ENCODE measurements at regions not wholly inside any gene's neighbourhood (a gene's known extent, or its start where the extent isn't known, plus 50 kb on each side); places are given as distances from the start of the nearest gene placed in this dataset.
"Not testable (repeated sequence)": the region's sequence is repeated elsewhere in the genome, so short reads cannot be mapped to it uniquely, and the experiment has no call there.

DNA sequence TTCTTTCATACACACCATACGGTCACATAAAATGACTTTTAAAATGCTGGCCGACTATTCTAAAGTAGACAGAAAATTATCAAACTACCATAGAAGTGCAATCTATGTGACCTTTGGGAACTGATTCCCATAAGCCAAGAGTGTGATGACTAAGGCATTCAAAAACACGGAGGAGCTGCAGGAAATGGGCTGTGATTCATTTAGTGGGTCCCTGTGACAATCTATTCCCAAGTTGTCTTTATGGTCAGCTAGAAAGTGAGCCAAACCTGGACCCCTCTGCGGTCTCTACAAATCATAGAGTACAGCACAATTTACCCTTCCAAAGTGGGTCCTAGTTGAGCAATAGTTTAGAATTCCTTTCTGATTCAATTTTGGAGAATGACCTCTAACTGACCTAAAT is 251.5 kb upstream of the CBLB start:
- Mint-ChIP-seq H3K4me1 (peaks cover 0 to 3% (median 0%) of the 10 kb centered on the region in 3 donors), H3K27me3 (peaks cover 2% of the 10 kb centered on the region), H3K9me3 (no peaks in the 10 kb centered on the region), H3K36me3 (peaks cover 2% of the 10 kb centered on the region), H3K4me3 (no peak overlapping the region), H3K27ac (no peak overlapping the region)

DNA sequence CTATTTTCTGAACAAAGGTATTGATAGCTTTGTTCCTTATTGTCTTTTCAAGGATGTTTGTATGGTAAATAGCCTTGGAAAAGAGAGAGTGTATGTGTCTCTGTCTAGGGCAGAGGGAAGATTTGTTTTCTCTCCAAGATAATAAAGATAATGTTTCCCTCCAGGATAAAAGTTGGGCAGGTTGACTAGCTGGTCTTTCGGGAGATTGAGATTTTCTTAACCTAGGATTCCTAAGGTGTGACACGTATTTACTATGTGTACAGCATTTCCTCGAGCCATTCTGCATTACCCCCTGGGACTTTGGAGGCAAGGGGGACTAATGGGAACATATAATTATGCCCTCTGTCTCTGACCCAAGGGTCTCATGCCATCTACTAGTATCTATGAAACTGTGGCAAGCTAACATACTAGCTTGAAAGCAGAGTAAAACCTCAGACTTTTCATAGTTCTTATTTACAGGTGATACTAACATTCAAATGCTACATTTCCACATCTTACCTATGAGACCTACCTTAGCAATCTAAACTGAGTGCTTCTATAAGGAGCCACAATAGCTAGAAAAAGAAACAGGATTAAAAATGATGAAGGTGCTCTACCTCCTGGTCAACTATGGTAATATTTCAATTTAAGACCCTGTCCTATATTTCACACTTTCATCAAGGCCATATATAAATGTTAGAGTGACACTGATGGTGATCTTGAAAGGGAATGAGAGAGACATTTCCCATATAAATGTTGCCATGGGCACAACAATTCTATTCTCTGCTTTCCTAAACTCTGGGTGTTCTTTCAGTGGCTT is 252.9 kb upstream of the CBLB start:
- peaks cover 2% of the 10 kb centered on the region for H3K27me3 Mint-ChIP-seq
- peaks cover 0 to 3% (median 0%) of the 10 kb centered on the region in 3 donors for H3K4me1 Mint-ChIP-seq
- peaks cover 2% of the 10 kb centered on the region for H3K36me3 Mint-ChIP-seq
- H3K9me3 Mint-ChIP-seq = no peaks in the 10 kb centered on the region
- no peak overlapping the region for H3K27ac Mint-ChIP-seq
- H3K4me3 Mint-ChIP-seq = no peak overlapping the region

- Mint-ChIP-seq H3K9me3 (no peaks in the 10 kb centered on the region), H3K36me3 (no peaks in the 10 kb centered on the region), H3K27ac (no peak overlapping the region), H3K27me3 (no peaks in the 10 kb centered on the region), H3K4me3 (no peak overlapping the region), H3K4me1 (peaks cover 0 to 2% (median 0%) of the 10 kb centered on the region in 3 donors)
Observed at GRCh38 chr3:106124818-106125217, 256.0 kb upstream of the CBLB start.

GRCh38 chr3:106125321-106125720 is 256.5 kb upstream of the CBLB start:
- H3K27me3 Mint-ChIP-seq = no peaks in the 10 kb centered on the region
- no peak overlapping the region for H3K4me3 Mint-ChIP-seq
- no peaks in the 10 kb centered on the region for H3K9me3 Mint-ChIP-seq
- no peaks in the 10 kb centered on the region for H3K4me1 Mint-ChIP-seq
- no peaks in the 10 kb centered on the region for H3K36me3 Mint-ChIP-seq
- no peak overlapping the region for H3K27ac Mint-ChIP-seq

GRCh38 chr3:106126067-106126845 is 257.4 kb upstream of the CBLB start:
- H3K27ac Mint-ChIP-seq = no peak overlapping the region
- no peak overlapping the region for H3K4me3 Mint-ChIP-seq
- H3K27me3 Mint-ChIP-seq = no peaks in the 10 kb centered on the region
- H3K9me3 Mint-ChIP-seq = no peaks in the 10 kb centered on the region
- no peaks in the 10 kb centered on the region for H3K36me3 Mint-ChIP-seq
- no peaks in the 10 kb centered on the region for H3K4me1 Mint-ChIP-seq

- no peaks in the 10 kb centered on the region for H3K36me3 Mint-ChIP-seq
- no peaks in the 10 kb centered on the region for H3K27me3 Mint-ChIP-seq
- no peak overlapping the region for H3K27ac Mint-ChIP-seq
- H3K4me3 Mint-ChIP-seq = no peak overlapping the region
- no peaks in the 10 kb centered on the region for H3K4me1 Mint-ChIP-seq
- H3K9me3 Mint-ChIP-seq = no peaks in the 10 kb centered on the region
Observed at GRCh38 chr3:106126846-106127235, 258.0 kb upstream of the CBLB start.

GRCh38 chr3:106129939-106130338 is 261.1 kb upstream of the CBLB start:
- Mint-ChIP-seq H3K36me3 (peaks cover 1% of the 10 kb centered on the region), H3K4me1 (no peaks in the 10 kb centered on the region), H3K27me3 (no peaks in the 10 kb centered on the region), H3K9me3 (no peaks in the 10 kb centered on the region), H3K4me3 (no peak overlapping the region), H3K27ac (no peak overlapping the region)

- no peaks in the 10 kb centered on the region for H3K27me3 Mint-ChIP-seq
- no peak overlapping the region for H3K4me3 Mint-ChIP-seq
- peaks cover 1% of the 10 kb centered on the region for H3K36me3 Mint-ChIP-seq
- no peaks in the 10 kb centered on the region for H3K4me1 Mint-ChIP-seq
- no peaks in the 10 kb centered on the region for H3K9me3 Mint-ChIP-seq
- no peak overlapping the region for H3K27ac Mint-ChIP-seq
Observed at GRCh38 chr3:106130384-106131198, 261.8 kb upstream of the CBLB start.

GRCh38 chr3:106135451-106136160 is 266.8 kb upstream of the CBLB start:
- no peak overlapping the region for H3K27ac Mint-ChIP-seq
- peaks cover 1% of the 10 kb centered on the region for H3K36me3 Mint-ChIP-seq
- H3K9me3 Mint-ChIP-seq = no peaks in the 10 kb centered on the region
- H3K4me3 Mint-ChIP-seq = no peak overlapping the region
- H3K4me1 Mint-ChIP-seq = peaks cover 0 to 1% (median 0%) of the 10 kb centered on the region in 3 donors
- no peaks in the 10 kb centered on the region for H3K27me3 Mint-ChIP-seq

DNA sequence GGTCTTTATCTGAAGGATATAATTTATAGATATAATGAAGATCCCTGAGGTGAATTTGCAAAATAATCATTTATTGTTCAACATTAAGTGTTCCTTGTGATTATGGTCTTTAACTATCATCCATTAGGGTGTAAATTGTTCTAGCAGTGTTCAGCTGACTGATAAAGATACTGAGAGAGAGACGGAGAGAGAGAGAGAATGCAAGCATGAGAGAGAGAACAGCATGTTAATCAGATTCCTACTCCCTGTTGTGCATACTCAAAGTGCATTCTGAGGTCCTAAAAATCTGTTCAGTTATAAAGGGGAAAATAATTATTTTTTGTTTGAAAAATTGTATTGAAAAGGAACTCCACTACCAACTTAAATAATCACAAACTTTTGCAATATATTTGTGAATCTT is 271.0 kb upstream of the CBLB start:
- Mint-ChIP-seq H3K36me3 (peaks cover 1% of the 10 kb centered on the region), H3K27ac (no peak overlapping the region), H3K9me3 (no peaks in the 10 kb centered on the region), H3K27me3 (no peaks in the 10 kb centered on the region), H3K4me1 (peaks cover 0 to 1% (median 1%) of the 10 kb centered on the region in 3 donors), H3K4me3 (no peak overlapping the region)

DNA sequence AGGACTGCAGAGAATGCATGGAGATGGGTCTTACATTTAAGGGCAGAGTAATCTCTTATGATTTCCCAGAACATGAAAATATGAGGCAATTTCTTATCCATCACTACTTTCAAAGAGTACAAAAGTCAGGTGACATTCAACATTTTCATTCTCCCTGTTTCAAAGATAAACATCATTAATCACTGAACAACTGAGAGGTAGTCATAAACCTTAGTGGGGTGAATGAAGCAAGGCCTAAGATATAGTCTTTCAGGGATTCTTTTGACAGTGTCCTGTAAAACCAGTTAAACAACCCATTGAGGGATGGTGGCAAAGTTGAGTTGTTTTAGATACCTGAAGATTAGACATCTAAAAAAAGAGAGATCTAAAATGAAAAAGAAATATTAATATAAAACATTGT is 271.6 kb upstream of the CBLB start:
- no peaks in the 10 kb centered on the region for H3K36me3 Mint-ChIP-seq
- H3K27ac Mint-ChIP-seq = no peak overlapping the region
- no peaks in the 10 kb centered on the region for H3K9me3 Mint-ChIP-seq
- no peaks in the 10 kb centered on the region for H3K27me3 Mint-ChIP-seq
- H3K4me1 Mint-ChIP-seq = peaks cover 0 to 1% (median 1%) of the 10 kb centered on the region in 3 donors
- no peak overlapping the region for H3K4me3 Mint-ChIP-seq

DNA sequence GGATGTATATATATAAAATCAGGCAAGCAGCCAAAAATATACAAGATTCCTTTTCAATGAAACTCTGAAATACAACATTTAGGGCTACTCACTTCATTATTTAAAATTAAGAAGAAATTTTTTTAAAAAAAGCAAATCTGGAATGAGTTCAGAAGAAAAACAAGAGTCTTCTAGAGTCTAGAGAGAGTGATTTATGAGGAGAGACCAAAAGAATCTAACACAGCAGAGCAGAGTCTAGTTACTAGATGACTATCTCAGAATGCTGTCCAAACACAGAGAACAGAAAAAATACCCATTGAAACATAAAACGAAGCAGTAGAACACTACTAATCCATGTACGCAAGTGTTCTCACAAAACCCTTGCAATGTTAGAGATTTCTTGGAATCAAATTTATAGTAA is 275.2 kb upstream of the CBLB start:
- Mint-ChIP-seq H3K27me3 (no peaks in the 10 kb centered on the region), H3K27ac (no peak overlapping the region), H3K36me3 (peaks cover 6% of the 10 kb centered on the region), H3K9me3 (peaks cover 2 to 8% (median 6%) of the 10 kb centered on the region in 3 donors), H3K4me1 (peaks cover 2 to 9% (median 6%) of the 10 kb centered on the region in 3 donors), H3K4me3 (no peak overlapping the region)

DNA sequence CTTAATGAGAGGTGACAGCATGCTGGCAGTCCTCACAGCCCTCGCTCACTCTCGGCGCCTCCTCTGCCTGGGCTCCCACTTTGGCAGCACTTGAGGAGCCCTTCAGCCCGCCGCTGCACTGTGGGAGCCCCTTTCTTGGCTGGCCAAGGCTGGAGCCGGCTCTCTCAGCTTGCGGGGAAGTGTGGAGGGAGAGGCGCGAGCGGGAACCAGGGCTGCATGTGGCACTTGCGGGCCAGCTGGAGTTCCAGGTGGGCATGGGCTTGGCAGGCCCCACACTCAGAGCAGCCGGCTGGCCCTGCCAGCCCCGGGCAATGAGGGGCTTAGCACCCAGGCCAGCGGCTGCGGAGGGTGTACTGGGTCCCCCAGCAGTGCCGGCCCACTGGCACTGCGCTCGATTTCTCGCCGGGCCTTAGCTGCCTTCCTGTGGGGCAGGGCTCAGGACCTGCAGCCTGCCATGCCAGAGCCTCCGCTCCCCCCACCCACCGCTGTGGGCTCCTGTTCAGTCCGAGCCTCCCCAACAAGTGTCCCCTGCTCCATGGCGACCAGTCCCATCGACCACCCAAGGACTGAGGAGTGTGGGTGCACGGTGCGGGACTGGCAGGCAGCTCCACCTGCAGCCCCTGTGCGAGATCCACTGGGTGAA is 279.7 kb upstream of the CBLB start:
- not testable (repeated sequence) for H3K27me3 Mint-ChIP-seq, H3K4me1 Mint-ChIP-seq, H3K27ac Mint-ChIP-seq, H3K36me3 Mint-ChIP-seq, H3K4me3 Mint-ChIP-seq, H3K9me3 Mint-ChIP-seq

DNA sequence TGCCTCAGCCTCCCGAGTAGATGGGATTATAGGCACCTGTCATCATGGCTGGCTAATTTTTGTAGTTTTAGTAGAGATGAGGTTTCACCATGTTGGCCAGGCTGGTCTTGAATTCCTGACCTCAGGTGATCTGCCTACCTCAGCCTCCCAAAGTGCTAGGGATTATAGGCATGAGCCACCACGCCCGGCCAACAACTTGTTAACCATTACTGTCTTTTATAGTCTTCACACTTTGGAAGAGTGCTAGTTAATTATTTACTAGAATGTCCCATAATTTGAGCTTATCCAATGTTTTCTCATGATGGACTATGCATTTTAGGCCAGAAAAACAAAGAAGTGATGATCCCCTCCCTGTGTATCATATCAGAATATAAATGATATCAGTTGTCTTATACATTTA is 288.6 kb upstream of the CBLB start:
- Mint-ChIP-seq H3K4me1 (no peaks in the 10 kb centered on the region), H3K9me3 (peaks cover 0 to 1% (median 0%) of the 10 kb centered on the region in 3 donors), H3K4me3 (no peak overlapping the region), H3K27ac (no peak overlapping the region), H3K27me3 (no peaks in the 10 kb centered on the region), H3K36me3 (peaks cover 2% of the 10 kb centered on the region)
